ENCODE measurements at regions not wholly inside any gene's neighbourhood (a gene's known extent, or its start where the extent isn't known, plus 50 kb on each side); places are given as distances from the start of the nearest gene placed in this dataset.
"Not testable (repeated sequence)": the region's sequence is repeated elsewhere in the genome, so short reads cannot be mapped to it uniquely, and the experiment has no call there.

GRCh38 chr5:124053340-124053739 is 541.4 kb downstream of the CSNK1G3 start:
- no peak for DNase-seq

GRCh38 chr5:124052201-124052600 is 540.2 kb downstream of the CSNK1G3 start:
- no peak for DNase-seq

DNA sequence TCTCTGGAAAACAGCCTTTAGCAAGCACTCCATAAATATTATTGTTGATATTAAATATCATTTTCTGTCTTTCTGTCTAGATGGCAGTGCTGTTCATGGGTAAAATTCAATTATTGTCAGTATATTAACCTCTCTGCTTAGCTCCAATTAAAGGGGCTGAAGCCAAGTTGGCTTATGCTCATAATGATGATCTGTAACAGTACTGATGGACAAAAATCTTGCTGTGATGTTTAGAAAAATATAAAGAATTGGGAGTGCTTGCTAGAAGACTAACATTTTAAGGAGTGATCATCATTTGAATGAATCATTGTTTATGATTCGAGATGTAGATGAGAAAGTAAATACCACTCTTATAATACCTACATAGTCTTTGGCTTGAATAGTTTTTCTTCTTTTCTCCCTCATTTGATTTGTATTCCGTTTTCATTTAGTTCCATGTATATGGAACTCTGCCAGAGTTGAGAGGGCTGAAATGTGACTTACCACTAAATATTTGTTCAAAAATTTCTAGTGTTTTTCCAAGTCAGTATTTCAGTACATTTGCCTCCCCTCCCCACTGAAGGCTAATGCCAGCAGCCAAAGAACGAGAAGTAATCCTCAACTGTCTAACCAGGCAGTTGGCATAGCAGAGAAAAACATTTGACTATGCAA is 538.3 kb downstream of the CSNK1G3 start:
- no peak for DNase-seq

DNA sequence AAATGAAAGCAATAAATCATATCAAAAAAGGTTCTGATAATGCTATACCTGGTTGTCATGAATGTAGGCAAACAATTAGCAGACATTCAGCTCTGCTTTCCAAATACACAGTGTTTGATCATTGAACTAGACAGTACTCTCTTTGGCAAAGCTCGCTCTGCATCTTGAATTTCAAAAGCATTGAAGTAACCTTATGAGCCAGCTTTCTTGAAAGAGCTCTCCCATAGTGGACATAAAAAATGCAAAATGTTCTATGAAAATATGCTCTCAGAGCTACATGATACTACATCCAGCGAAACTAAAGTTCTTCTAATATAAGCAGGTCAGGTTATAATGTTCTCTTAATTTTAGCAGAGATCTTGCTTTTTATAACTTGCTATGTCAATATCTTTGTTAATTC is 533.4 kb downstream of the CSNK1G3 start:
- no peak for DNase-seq

GRCh38 chr5:124044613-124045012 is 532.6 kb downstream of the CSNK1G3 start:
- DNase-seq: no peak

GRCh38 chr5:124043456-124043855 is 531.5 kb downstream of the CSNK1G3 start:
- no peak for DNase-seq

DNA sequence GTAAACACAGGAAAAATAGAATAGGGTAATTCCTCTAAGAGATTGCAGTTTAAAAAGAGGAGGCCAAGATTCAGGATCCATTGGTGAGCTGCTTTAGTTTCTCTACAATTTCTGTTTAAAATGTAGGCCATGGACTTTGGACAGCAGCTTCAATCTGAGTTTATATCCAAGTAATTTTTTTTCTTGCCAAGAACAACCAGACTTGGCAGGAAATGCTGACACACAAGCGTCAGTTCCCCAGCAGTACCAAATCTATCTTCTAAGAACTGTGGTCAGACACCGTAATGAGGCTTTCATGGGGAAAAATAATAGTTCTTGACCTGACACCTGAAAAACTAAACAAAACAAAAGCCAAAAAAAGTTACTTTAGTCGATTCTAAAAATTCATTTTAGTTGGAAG is 528.8 kb downstream of the CSNK1G3 start:
- DNase-seq: peak in 11 of 58 donors; percentile 5 to 63 (median 12)

GRCh38 chr5:124039410-124039809 is 527.4 kb downstream of the CSNK1G3 start:
- DNase-seq: peak in 1 of 58 donors; percentile 25

GRCh38 chr5:124036786-124037185 is 524.8 kb downstream of the CSNK1G3 start:
- no peak for DNase-seq

- DNase-seq: no peak
Observed at GRCh38 chr5:124034963-124035362, 523.0 kb downstream of the CSNK1G3 start.

DNA sequence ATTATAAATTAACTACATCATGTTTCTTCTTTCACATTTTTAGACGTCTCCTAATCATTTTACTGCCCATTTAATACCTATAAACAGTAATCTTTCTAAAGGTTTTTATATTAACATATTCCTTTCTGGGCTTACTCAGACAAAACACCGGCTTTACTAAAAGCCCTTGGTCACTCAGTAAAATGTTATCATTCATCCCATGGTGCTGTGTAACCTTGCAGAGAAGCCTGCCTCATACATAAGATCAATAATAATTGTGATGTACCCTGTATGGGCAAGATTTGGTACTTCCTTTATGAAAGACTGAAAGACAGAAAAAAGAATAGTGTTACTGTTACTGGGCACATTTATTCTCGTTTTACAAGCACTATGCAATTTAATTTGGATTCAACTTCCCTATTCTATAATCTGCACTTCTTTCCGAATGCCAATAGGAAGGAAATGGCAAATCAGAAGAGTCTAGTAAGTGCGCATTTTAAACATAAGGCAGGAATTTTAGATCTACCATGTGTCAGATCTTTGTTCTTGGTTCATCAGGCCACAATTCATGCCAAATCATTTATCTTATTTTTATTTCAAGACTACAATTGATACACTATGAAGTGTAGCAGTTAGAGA is 522.2 kb downstream of the CSNK1G3 start:
- no peak for DNase-seq

- DNase-seq: peak in 8 of 58 donors; percentile 5 to 30 (median 11)
Observed at GRCh38 chr5:124030043-124030491, 518.1 kb downstream of the CSNK1G3 start.

DNA sequence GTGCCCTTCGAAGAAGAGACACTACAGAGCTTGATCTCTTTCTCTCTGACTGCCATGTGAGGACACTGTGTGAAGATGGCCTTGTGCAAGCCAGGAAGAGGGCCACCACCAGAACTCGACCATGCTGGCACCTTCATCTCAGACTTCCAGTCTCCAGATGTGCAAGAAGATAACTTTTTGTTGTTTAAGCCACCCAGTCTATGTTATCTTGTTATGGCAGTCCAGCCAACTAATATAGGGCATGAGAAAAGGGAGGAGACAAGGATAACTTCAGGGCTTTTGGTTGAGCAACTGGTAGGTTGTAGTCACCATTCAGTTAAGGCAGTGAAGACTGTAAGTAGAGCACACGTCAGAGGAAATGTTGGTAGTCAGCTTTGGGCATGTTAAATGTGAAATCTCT is 515.5 kb downstream of the CSNK1G3 start:
- no peak for DNase-seq

GRCh38 chr5:124025306-124025845 is 513.4 kb downstream of the CSNK1G3 start:
- DNase-seq: no peak

DNA sequence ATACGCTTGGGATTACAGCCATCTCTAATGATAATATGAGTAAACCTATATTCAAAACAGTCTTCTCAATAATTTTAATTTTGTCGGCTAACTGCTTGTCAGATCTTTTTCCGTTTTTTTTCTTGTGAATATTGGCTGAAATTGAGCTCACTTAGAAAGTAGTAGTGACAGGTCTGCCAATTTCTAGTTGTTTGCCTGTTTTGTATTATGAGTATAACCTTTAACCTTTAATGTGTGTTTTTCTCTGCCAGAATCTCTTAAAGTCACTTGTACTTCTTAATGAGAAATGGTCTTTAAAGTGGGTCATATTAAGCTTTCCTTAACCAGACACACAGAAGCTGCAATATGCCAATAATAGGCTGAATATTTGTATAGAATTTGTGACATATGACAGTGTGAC is 511.0 kb downstream of the CSNK1G3 start:
- no peak for DNase-seq

DNA sequence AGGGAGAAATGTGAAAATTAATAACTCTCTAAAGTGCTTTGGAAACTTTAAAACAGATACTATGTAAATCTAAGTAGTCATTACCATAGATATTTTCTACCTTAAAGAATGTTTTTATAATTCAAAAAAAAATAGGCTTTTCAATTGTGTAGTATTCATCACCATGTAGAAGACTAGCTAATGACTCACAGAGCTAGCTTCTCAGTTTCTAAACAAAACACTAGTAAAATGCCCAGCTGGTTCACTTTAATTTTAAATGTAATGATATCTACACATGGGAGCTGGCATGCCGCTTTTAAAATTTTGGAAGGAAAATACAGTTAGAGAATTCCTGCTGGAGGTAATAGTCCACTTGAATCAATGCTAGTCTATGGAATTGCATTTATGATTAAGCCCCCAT is 509.8 kb downstream of the CSNK1G3 start:
- DNase-seq: no peak

DNA sequence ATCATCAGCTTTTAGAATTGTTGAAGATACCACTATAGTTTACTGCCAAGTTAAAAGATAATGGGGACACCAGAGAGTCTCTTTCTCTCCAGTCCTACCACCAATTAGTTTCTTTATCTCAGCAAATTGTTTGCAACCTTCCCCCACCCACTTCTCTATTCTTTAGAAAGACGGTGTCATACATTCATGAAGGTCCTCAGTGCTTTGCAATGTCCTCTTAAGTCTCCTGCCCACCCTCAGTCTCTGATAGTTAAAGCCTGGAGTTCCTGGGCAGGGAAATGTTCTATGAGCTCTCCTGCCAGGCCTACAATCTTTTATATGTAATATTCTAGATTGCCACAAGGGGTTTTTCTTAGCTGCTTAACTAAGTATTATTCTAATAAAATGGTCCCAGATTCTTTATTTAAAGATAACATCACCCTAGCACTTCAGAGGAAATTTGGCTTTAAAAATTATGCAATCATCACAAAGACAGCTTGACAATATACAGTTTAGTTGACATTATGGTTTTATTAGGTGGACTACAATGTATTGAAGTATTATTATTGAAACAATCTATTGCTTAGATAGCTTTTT is 509.2 kb downstream of the CSNK1G3 start:
- DNase-seq: no peak

- DNase-seq: not testable (repeated sequence)
Observed at GRCh38 chr5:124017321-124017720, 505.3 kb downstream of the CSNK1G3 start.

- no peak for DNase-seq
Observed at GRCh38 chr5:124007675-124008398, 495.9 kb downstream of the CSNK1G3 start.

DNA sequence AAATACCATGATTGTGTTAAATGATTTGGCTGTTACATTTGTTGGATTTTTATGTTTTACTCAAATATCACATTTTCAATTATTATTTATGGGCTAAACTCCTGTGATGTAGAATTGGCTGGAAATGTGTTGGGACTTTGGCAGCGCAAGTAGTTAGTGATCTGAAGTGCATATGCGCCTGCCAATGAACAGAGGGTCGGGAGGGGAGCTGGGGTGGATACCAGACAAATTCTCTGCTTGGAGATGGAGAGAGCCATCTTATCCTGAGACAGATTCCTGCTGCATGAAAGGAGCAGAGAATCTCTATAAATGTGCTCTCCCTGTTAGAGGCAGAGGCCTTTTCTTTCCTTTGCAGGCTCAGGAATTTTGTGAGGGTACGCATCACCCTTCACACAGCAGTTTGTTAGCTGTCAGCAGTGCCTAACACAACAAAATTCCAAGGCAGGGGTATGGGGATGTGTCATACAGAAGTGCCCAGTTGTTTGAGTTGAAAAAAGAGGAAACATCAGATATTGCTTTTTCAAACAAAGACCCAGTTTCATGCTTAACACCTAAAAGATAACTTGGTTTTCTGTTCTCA is 489.1 kb downstream of the CSNK1G3 start:
- DNase-seq: no peak

DNA sequence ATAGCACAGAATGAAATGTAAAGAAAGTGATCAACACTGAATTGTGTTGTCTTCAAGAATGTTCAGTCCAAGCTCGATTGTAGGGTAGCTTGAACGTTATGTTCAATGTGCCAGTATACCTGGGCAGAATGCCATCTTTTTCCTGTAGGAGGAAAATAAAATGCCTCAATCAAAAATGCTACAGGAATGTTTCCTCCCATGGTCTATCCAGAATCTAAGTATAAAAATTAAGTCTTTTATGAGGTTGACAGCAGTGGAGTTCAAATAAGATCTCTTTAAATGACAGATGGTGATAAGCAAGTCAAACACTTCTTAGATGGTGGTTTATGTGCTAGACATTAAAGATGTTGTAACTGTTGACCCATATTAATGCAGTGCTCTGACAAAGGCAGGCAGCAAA is 488.6 kb downstream of the CSNK1G3 start:
- peak in 1 of 58 donors; percentile 37 for DNase-seq
